GM19324 (cell line): ENCODE measurements at regions not wholly inside any gene's neighbourhood (a gene's known extent, or its start where the extent isn't known, plus 50 kb on each side); places are given as distances from the start of the nearest gene placed in this dataset.
"Not testable (repeated sequence)": the region's sequence is repeated elsewhere in the genome, so short reads cannot be mapped to it uniquely, and the experiment has no call there.

Source experiments
- ATAC-seq: cut with Tn5 transposase; IDR thresholded peaks from one replicate; pipeline ENCODE4 v1.9.1; 2021; ENCODE audit warnings: mild to moderate bottlenecking, moderate library complexity; ENCODE audit not compliant: unreplicated experiment, low FRiP score

DNA sequence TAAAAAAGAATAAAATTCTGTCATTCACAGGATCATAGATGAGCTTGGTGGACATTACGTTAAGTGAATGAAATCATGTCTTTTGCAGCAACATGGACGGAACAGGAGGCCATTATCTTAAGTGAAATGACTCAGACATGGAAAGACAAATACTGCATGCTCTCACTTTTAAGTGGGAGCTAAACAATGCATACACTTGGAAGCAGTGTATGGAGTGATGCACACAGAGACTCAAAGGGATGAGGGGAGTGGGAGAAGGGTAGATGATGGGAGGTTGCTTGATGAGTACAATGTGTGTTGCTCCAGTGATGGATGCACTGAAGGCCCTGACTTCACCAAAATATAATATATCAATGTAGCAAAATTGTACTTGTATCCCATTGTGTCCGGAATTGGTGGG, 293.4 kb downstream of the CD109 start:
- no peak for ATAC-seq

DNA sequence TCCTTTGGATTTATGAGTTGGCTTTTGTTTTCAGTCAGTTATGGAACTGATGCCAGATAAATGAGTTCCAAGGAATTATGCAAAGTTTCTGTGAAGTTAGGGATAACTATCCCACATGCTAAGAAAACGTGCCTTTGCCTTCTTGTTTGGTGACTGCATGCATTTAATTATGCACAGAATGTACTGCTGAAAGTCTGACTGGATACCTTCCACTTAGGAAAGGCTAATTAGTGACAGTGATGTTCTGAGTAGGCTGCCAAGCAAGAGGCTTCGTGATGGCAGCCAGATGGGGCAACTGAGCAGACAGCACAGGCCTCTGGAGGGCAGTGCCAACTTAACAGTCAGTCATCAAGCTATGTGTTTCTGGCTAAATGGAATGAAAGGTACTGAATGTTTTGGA, 289.9 kb downstream of the CD109 start:
- no peak for ATAC-seq

DNA sequence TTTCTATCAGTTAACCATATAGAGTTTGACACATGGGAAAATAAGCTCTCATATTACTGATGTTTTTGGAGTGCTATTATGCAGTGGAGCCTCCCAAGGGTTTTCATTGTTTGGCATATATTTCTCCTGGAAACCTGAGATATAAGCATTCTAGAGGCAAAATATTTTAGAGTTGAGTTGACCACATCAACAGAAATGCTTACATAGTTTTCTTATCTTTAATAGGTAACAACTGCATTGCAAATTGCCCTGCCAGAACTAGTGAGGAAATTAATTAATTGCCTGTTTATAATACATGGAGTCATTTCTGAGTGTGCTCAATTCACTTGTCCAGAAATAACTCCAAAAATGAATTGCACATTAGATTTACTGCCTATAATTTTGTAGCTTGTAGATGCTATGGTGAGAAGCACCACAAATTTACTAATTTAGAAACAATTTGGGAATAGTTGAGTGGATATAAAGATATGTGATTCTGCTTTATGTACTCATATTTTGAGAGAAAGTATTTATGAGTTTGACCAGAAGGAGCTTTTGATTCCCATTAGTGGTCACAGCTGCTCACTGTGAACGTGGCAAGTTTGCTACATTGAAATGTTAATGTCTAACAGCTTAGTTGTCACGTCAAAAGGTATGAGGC, 288.7 kb downstream of the CD109 start:
- ATAC-seq: no peak

DNA sequence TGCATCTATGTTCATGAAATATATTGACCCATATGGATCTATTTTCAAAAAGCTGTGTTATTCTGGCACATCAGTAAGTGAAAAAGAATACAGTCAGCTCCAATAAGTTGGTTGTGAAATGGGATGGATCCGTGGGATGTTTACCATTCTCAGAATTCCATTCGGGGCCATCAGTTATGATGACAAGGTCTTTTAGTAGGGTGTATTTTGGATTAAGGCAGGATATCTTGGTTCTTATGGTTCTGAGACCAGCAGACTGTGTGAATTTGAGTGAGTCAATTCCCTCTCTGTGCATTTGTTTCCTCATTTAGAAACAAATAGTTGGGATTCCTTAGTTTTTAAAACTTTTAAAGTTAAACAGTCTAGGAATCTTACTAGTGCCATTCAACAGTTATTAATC, 287.4 kb downstream of the CD109 start:
- no peak for ATAC-seq

DNA sequence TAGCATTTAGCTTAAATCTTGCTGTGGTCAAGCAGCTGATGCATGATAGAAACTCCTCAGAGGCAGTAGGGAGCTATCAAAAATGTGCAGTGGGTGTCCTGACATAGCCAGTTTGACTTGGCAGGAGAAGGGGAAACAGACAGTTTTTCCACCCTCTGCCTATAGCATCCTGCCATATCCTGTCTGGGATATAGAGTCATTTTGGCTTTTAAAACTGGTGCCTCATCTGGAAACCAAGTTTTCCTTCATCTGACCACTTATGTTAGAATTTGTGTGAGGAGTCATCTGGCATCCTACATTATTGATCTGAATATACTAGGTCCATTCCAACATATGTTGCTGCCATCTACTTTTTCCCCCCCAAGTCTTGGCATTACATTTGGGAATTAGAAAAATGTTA, 284.1 kb downstream of the CD109 start:
- ATAC-seq: no peak

DNA sequence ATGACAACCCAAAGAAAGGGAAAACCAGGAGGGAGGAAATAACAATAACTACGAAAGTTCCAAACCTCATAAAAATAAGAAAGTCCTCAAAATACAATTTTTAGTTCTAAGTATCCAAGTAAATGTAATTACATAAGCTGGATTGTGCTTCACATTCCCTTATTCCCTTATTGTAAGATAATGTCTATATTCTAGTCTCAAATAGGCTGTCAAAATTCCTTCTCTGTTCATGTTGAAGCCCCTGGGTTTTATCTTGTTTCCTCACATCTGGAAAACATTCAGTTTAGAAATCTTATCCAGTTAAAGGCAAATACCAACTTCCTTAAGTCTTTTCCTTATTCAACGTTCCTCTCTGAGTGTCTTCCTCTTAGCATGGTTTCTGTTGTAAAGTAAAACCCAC, 282.3 kb downstream of the CD109 start:
- no peak for ATAC-seq

DNA sequence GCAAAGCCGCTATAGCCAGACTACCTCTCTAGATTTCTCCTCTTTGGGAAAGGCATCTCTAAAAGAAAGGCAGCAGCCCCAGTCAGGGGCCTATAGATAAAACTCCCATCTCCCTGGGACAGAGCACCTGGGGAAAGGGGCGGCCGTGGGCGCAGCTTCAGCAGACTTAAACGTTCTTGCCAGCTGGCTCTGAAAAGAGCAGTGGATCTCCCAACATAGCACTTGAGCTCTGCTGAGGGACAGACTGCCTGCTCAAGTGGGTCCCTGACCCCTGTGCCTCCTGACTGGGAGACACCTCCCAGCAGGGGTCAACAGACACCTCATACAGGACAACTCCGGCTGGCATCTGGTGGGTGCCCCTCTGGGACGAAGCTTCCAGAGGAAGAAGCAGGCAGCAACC, 276.5 kb downstream of the CD109 start:
- not testable (repeated sequence) for ATAC-seq

DNA sequence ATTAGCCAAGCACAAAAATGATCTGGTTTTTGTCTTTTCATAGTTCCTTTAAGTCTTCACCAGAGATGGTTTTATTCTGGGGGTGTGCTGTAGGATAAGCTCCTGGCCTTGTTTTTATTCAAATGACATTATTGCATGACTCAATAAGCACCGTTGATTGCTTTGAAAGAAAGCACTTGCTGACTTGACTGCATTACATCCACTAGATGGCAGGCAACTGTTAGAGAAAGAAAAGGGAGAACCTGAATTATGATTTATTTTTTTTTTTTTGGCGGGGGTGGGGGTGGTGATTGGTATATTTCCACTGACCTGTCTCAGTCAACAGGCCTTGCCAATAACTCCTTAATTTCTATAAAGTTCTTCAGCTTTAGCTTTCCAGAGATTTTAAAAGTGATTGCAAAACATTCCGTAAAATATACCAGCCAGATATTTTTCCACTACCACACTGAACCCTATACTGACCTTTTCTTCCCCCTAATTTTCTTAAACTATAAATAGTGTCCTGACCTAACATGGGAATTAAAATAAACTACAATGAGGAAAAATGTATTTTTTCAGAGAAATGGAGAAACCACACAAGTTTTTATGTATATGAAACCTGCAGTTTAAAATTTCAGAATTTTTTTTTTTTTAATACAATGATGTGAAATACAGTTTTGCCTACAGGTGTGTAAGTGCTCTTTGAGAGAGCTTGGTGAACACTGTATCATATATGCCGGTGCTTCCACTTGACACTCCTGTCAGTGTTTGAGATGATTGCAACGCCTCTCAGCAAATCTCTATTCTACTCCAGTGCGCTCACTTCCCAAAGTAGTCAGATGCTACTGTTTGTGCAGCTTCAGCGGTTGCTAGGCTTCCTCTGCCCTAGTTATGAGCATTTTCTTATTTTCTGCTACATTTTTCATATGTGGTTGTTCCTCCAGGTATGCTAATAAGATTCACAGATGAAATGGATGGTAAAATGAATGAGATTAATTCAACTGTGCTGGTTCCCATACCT, 274.3 kb downstream of the CD109 start:
- no peak for ATAC-seq

DNA sequence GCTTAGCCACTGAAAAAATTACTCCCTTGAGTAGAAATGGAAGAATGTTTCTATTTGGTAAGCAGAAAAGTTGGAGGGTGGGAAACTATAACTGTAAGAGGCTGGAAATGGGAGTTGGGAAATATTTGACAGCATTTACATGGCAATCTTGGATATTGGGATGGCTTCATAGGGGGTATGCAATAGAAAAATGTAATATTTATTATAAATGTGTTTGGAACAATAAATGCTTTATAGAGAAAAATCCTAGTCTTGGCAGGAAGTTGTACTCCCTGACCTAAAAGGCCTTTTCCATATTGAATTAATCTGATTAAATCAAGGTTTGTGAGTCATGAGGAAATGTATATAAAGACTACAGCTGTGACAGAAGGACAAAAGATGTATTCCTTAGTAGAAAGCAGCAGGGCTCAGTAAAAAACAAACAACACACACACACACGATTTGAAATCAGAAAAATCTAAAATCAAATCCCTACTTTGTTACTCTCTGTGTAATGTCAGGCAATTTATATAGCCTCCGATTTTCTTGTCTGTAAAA, 272.3 kb downstream of the CD109 start:
- no peak for ATAC-seq

DNA sequence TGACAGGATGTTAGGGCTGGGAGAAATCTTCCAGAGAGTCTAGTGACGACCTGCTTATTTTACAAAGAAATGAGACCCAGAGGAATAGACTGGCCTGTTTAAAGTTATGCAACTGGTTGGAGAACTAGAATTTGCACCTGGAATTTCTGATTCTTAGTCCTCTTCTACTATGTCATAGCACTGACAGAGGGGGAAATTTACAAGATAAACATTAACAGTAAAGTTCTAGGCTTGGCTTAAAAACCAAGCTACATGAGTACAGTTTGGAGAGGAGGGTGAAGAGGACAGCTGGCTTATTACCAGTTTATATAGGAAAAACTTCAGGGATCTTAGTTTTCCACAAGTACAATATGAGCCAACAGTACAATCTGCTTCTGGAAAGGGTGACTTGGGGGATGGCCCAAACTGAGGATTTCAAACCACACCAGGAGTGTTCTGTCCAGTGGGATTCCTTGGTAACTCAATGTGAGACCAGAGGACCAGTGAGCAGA, 269.6 kb downstream of the CD109 start:
- ATAC-seq: no peak

DNA sequence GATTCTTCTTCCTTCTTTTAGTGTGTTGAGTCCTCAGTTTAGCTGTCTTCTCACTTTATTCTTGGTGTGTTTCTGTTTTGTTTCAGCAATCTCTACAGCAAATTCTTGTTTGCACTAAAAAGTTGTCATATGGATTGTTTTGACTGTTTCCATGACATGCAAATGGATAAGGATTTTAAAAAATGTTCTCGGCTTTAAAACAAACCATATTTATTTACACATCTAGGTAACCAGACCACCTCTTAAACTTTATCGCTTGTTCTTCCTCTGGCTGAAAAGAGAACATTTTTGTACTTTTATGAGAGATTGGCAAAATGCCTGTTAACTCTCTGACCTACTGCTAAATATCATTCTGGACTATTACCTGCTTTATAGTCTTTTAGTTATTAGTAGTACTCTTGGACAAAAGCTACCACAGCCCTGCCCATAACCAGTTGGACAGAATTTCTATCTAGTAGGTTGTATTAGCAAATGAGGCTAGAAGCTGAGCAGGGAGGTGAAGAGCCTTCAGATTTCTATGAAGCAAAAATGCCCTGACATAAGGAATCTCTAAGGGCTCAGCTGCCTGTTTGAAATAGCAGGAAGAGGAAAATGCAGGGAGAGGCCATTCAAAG, 268.3 kb downstream of the CD109 start:
- ATAC-seq: no peak

DNA sequence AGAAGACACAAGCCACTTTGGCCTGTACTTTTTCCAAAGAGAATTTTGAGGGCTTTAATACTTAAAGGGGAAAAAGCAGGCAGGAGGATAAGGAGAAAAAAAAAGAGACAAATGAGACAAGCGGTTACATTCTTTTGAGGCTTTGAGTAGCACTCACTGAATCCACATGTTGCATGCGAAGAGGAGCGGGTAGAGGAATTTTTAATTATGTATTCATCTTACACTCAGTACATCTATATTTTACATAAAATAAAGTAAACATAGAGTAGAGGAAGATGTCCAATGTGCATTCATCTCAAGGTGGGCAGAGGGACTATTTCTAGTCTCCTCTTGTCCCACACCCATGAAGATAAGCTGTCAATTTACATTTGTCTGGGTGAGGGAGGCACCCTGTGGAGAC, 266.9 kb downstream of the CD109 start:
- ATAC-seq: no peak

DNA sequence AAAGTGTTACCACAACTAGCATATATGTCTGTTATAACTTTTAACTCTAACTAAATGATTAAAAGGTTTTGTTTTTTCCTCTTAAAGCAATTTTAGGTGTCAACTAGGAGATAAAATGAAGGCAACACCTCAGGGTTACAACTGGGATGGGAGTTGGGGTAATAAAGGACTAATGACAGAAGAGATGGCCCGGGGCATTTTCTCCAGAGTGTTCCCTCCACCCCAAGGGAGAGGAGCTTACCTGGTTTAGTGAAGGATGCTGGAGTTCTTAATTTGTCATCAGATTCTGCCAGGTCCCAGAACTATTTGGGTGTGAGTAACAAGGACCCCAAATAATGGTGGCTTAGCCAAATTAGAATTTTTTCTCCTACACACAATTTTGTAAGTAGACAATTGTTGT, 260.3 kb downstream of the CD109 start:
- ATAC-seq: no peak

DNA sequence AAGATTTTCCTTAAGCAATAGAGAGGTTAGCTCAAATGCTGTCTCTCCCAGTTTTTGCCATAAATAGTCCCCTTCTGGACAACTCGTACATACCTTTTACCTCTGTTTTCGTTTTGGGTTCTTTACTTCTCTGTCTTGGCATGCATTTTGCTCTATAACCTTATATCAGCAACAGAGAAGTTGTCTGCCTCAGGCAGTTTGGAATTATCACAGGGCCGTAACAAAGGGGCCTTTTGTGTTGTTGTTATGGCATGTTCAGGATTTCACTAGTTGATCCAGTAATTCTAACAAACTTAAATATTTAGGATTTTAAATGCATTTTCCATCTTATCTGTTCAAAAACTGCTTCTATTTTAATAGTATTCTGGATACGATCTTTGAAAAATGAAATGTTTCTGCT, 259.8 kb downstream of the CD109 start:
- ATAC-seq: no peak

DNA sequence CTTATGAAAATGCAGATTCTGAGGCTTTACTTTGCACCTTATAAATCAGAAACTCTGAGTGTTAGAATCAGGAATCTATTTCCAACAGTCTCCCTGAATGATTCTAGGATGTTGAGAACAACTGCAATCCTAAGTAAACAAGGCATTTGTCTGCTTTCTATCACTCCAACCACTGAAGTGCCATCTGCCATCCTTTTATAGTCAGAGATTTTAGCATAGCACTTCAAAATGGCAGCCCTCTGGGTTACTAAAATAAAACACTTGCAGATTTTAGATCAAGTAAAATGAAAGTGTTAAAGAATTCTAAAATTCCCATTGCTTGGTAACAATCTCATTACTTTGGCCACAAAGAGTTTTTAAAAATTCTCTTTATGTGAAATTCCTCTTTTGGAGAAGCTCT, 258.9 kb downstream of the CD109 start:
- ATAC-seq: no peak

DNA sequence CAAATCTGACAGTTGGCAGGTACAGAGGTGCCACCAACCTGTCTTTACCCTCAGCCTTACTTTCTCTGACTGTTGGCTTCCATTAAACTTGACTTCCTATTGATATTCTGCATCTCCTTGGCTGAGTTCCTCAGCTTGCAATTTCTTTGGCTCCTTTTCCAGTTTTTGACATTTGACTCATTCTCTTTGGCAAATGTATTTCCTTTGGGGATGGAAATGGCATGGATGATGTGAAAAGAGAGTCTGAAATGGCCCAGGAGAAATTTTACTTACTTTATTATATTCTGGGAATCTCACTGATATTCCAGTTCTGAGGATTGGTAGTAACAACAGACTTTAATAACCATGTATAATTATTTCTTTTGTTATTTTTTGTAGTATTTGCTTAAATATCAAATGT, 255.2 kb downstream of the CD109 start:
- ATAC-seq: no peak

DNA sequence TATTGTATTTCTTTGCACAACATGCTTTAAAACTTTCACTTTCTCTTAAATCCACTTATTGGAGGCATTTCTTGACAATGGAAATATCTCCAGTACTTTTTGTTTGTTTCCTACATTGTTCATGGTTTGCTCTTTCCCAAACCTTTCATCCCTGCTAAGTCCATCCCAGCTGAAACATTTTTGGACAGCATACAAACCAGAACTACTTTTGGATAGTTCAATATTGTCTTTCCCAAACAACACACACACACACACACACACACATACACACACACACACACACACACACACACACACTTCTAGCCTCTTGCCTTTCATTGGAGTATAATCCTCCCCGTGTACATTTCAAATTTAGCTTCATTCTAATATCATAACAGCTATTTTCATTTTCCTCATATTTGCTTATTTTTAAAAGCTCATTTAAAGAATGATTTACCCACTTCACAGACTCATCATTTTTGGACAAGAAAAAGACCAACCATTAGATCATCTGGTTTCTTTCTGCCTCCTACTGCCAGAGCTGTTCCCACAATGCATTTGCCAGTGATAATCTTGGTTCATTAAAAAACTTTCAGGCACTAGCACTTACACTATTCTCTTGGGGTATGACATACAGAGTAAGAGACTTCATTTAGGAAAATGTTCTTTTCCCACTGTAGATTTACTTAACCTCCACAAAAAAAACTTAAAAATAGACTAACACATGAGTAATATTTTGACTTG, 248.1 kb downstream of the CD109 start:
- ATAC-seq: no peak

DNA sequence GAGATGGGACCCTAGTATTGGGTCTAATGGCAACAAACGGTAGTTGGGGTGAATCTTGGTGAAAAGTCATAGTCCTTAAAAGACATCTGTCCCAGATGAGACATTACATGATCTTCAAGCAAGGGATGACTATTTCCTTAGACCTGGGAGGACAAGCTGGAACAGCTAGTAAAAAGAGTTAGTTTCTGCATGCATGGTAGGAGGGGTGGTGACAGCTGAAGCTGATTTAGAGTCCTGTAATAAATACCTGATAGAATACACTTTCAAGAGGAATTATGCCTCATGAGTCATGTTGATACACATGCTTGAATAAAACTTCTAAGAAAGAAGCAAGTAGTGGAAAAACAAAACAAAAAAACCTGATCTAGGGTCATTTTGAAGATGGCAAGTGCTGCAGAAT, 247.4 kb downstream of the CD109 start:
- no peak for ATAC-seq

DNA sequence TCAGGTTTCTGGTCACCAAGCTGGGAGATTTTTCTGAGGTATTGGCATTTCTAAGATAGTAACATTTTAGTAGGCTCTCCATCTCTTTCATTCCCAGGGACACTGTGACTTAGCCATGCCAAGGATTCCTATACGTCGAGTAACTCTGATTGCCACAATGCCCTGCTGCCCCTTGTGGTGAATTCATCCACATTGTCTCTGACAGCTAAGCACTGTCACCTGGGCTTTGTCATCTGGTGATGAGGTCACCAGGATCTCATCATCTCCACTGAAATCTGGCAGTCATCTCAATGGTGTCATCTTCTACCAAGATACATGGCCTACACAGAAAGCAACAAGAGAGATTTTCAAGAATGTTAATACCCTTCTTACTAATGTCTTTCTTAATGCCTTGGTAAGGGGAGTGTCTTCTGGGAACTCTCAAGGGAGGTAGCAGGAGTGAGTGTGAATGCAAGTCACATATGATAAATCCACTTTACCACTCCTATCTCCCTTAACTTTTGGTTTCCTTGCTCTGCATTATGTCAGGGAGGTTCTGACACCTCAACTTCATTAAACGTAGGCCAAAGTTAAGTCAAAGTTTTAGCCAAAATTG, 246.7 kb downstream of the CD109 start:
- no peak for ATAC-seq

DNA sequence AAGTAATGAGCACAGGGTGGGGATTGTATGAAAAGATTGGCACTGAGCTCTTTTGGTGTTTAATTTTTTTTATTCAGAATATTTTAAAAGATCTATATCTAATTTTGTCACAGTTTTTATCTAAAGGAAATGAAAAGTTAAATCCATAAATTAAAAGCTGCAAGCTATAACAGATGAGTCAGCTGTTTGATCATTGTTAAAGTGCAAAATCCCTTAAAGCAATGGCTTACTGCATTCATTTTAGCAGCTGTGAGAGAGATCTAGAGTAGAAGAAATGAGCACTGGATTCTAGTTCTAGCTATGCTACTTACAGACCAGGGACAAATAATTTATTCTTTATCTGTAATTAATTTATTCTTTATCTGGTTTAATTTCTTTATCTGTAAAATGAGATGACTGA, 245.9 kb downstream of the CD109 start:
- ATAC-seq: no peak
